GM21737 (cell line): ENCODE measurements at regions not wholly inside any gene's neighbourhood (a gene's known extent, or its start where the extent isn't known, plus 50 kb on each side); places are given as distances from the start of the nearest gene placed in this dataset.

Experiments
- ATAC-seq: cut with Tn5 transposase; IDR thresholded peaks from one replicate; pipeline ENCODE4 v1.9.1; 2021; ENCODE audit warnings: mild to moderate bottlenecking, moderate library complexity; ENCODE audit not compliant: unreplicated experiment

- ATAC-seq: no peak
These were observed 108.6 kb upstream of the ATP10B start for GRCh38 chr5:160960592-160960991.

GRCh38 chr5:160959804-160960203 lies 107.8 kb upstream of the ATP10B start:
- ATAC-seq: no peak

DNA sequence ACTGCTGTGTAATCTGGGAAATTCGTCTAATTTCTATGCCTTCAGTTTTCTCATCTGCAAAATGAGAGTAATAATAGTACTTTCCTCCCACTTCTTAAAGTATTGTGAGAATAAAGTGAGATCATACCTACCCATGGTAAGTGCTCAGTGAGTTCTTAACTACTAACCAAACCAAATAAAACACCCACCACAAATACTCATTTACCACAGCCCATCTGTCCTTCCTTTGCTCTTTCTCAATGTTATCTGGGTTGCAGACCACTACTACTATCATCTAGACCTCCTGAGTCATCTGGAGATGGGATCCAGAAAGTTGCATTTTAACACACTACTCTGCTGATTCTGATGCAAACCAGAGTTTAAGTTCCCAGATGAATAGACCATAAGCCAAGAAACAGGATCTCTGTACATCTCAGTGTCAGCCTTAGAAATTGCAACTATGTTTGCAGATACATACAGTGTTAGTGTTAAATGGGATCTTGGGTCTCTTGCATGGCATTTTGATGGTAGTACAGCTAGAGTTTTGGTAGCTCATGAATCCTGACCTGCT lies 105.4 kb upstream of the ATP10B start:
- no peak for ATAC-seq

GRCh38 chr5:160956051-160956450 lies 104.0 kb upstream of the ATP10B start:
- ATAC-seq: no peak

GRCh38 chr5:160950311-160950710 lies 98.3 kb upstream of the ATP10B start:
- no peak for ATAC-seq

DNA sequence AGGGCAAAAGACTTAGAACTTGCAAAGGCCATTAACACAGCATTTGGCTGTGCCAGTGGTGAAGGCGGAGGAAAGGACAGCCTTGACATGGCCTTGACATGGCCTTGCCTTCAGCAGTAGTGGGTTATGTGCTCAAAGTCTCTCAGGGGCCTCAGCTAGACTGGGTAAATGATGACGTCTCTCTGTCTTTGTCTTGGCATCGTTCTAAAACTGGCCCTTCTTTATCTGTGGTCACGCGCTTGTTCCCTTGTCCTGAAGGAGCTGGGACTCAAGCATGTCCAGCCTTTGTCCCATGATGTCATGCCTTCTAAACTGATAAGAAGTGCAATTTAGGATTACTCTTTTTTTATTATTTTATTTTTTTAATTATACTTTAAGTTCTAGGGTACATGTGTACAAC lies 88.7 kb upstream of the ATP10B start:
- ATAC-seq: no peak

DNA sequence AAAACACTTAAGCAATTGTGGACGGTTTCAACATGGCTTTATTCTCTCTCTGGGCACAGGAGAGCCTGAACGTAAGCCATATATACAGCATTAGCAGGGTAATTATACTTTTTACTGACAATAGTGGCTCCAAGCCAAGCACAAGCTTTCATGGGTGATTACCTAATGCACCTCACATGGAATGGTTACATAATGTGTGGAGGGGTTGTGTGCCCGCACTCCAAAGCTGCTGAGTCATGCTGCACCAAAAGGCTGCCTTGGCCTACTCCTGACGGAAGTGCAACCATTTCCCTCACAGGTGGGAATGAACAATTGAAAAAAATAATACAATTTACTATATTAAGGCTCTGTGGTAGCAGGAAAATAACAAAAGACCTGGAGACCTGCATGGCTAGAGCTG lies 86.5 kb upstream of the ATP10B start:
- no peak for ATAC-seq

GRCh38 chr5:160937570-160937969 lies 85.6 kb upstream of the ATP10B start:
- no peak for ATAC-seq

DNA sequence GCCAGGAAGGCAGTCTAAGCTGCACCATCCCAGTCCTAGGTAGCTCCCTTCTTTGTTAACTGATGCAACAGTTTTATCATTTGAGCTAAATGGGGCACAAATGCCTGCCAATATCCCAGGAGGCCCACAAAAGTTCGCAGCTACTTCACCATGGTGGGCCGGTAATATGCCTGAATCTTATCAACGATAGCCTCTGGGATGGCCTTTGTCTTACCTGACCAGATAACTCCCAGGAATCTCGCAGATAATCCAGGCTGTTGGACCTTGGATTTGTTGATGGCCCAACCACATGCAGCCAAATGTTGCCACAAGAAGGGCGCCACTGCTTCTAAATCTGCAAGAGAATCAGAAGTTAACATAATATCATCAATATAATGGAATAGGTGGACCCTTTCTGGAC lies 83.8 kb upstream of the ATP10B start:
- ATAC-seq: no peak

GRCh38 chr5:160931283-160931682 lies 79.3 kb upstream of the ATP10B start:
- ATAC-seq: no peak

DNA sequence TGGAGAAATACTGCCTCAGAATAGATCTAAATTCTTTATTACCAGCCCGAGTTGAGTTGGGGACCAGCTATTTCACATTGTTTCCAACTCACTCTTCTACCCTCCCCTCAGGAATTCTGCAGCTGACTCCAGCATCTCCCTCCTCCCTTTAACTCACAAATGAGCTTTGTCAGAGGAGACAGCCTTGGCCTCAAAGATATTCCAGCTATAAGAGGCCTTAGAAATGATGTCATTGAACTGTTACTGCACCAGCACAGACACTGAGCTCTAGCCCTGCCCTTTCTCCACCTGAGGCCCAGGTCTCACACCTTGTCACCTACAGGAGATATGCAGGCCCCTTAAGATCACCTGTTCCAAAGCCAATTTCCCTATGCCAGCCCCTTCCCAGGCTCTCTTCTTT lies 78.4 kb upstream of the ATP10B start:
- ATAC-seq: no peak

DNA sequence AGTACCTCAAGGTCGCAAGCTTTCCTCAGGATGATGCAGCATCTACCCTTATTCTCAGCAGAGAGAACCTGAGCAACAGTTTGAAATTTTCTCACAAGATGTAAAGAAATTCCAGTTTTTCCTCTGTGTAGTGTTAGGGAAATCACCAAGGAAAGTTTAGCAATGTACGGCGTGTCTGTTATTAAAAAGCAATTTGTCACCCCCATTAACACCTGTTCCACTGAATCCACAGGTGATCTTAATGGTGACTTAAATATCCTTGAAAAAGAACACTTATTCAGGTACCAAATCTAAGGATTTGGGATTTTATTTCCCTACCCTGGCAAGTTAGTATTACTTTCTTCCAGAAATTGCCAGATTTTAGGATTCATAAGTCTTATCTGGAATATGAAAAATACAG lies 77.9 kb upstream of the ATP10B start:
- no peak for ATAC-seq

DNA sequence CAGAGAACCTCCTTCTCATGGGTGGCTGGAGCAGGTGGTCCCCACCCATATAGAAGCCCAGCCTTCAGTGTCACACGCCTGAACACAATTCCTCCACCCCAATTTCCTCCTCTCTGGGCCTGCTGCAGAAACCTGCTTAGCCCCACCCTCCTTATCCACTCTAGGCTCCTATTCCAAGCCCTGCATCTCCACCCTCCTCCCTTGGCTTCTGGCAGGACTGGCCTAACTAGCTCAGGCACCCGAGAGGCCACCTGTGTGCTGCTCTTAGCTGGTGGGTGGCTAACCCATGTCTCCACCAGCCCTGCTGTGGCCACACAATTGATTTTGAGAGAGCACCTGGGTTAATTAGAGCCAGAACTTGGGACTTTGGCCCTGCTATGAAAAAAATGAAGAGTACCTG lies 77.3 kb upstream of the ATP10B start:
- ATAC-seq: no peak

DNA sequence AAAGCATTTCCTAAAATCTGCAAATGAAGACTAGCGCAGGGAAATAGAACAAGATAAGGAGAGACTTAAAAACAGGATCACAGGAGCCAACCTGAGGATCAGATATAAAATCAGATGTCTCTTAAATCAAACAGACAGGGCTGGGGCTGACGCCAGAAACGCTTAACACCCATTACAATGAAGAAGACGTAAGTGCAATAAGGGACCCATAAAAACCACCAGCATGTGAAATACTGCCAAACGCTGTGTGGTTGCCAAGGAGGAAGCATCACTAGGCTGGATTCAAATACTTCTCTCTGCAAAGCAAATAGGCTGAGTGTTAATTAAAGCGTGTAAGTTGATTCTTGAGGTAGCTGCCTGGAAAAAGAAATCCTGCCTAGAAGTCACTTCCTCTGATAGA lies 74.4 kb upstream of the ATP10B start:
- no peak for ATAC-seq

GRCh38 chr5:160925281-160925680 lies 73.3 kb upstream of the ATP10B start:
- no peak for ATAC-seq

- ATAC-seq: no peak
These were observed 72.1 kb upstream of the ATP10B start for GRCh38 chr5:160923936-160924710.

- ATAC-seq: no peak
These were observed 71.4 kb upstream of the ATP10B start for GRCh38 chr5:160923411-160923810.

DNA sequence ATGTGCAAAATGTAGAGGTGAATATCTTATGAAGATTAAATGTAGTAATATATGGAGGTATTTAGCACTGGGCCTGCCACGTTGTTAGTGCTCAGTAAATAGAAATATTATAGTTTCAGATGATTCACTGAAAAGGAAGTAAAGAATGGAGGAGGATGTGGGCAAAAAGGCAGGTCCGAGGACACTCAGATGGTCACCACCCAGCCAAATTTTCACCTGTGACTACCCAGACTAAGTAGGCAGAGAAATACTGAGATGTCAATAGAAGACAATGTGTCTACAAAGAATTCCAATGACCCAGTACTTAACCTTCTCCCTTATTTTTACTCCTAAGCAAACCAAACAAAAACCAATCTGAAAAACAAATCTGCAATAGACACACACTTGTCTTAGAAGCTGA lies 70.3 kb upstream of the ATP10B start:
- no peak for ATAC-seq

DNA sequence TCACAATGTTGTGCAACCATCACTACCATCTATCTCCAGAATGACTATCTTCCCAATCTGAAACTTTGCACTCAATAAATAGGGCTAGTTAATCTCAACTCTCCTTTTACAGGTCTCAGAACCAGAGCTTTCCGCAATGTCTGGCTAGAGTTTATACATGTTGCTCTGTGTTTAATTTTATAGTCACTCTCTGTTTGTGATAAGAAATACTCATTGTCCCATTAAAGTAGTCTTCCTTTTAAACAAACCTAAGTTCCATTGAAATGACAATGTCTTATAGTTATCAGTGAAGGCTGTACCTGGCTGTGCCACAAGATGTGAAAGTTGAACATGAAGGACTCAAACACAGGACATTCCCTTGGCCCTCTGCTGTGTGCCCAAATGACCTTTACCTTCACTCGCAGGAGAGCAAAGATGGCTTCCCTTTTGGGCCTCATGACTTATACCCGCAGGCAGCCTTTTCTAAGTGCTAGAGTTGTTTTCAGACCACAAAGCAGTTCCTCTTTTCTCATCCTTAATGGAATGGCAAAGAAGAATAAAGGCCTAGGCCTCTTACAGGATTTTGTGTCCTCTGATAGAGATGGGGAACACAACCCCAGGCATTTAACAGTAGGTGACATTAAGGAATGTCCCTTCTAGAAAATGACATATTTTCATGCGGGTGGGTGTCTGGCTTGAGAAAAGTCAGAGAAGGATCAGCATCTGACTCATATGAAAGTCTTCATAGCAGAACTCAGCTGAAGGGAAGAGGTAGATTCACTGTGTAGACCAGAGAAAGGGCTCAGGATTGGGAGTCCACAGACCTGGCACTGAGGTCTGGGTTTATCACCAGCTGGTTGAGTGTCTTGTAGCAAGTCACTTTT lies 69.6 kb upstream of the ATP10B start:
- no peak for ATAC-seq

DNA sequence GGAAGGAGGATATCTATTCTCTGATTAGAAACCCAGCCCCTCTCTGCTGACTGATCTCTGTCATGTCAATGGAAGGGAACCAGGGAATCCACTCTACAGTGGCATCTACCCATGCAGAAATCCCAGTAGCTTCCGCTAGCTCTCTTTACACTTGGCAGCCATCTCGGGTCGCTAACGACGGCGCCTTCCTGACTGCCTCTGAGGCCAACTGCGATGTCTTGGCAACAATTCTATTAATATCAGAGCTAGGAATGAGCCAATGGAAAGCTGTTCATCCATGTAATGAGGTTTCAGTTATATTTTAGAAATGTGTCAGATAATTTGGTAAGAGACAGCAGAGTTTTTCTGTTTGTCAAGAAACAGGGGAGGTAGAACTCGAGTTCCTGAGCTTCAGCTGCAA lies 67.6 kb upstream of the ATP10B start:
- no peak for ATAC-seq

DNA sequence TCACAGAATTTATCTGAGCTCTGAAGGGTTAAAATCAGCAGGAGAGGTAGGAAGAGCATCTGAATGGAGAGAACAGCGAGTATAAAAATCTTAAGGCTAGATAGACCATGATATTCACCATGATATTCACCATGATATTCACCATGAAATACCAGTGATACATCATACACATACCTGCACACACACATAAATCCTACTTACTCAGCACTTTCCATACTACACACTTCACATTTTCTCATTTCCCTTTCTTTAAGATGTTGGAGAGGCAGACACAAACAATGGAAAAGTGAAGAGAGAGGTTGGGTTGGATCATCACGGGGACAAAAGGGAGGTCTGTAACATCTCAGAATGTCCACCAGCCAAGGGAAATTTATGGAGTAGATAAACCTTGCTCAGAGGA lies 66.4 kb upstream of the ATP10B start:
- no peak for ATAC-seq

- ATAC-seq: no peak
These were observed 54.1 kb upstream of the ATP10B start for GRCh38 chr5:160906090-160906489.
